Lower leg skin (tissue), 3 donors: ENCODE measurements at regions not wholly inside any gene's neighbourhood (a gene's known extent, or its start where the extent isn't known, plus 50 kb on each side); places are given as distances from the start of the nearest gene placed in this dataset.

Experiments used
- CTCF ChIP-seq, 3 donors: fragments of 450-650 bp; IDR thresholded peaks; one replicate each; pipeline ENCODE4 v1.5.1; 2016; ENCODE audit warnings: antibody characterized with exemption in 3 of 3, mild to moderate bottlenecking in 3 of 3, moderate library complexity in 2 of 3
- POLR2A ChIP-seq, 2 donors: fragments of 450-650 bp; IDR thresholded peaks; one replicate each; pipeline ENCODE4 v1.6.1; 2016 to 2017; ENCODE audit warnings: antibody characterized with exemption in 2 of 2, mild to moderate bottlenecking in 1 of 2, moderate library complexity in 1 of 2

GRCh38 chr6:14863902-14864850 is 381.7 kb upstream of the JARID2 start:
- TF ChIP-seq CTCF (IDR thresholded peaks at IDR 0.05): no peak
- no peak for TF ChIP-seq POLR2A (IDR thresholded peaks at IDR 0.05)
